GM21529 (cell line): ENCODE measurements at regions not wholly inside any gene's neighbourhood (a gene's known extent, or its start where the extent isn't known, plus 50 kb on each side); places are given as distances from the start of the nearest gene placed in this dataset.
"Not testable (repeated sequence)": the region's sequence is repeated elsewhere in the genome, so short reads cannot be mapped to it uniquely, and the experiment has no call there.

ENCODE experiments used
- ATAC-seq: cut with Tn5 transposase; IDR thresholded peaks from one replicate; pipeline ENCODE4 v1.9.1; 2021; ENCODE audit not compliant: unreplicated experiment

GRCh38 chr4:180966312-180966711, 1276.9 kb upstream of the TENM3 start:
- no peak for ATAC-seq

DNA sequence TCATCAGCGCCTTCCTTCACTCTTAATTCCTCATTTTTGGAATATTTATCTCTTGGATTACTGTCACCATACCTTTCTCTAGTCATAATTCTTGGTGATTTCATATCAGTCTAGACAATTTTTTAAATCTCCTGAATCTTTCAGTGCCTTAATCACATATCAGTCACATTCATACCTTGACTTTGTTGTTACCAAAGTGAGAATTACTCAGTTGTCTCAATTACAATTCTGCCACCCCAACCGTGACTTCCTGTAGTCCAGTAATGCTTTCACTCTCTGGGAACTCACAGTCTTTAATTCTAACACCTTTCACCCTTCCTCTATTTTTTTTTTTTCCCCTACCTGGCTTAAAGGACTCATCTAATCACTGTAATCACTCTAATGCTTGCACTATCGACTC, 1275.3 kb upstream of the TENM3 start:
- ATAC-seq, result no peak

- no peak for ATAC-seq
Measured at GRCh38 chr4:180973894-180974293, 1269.3 kb upstream of the TENM3 start.

DNA sequence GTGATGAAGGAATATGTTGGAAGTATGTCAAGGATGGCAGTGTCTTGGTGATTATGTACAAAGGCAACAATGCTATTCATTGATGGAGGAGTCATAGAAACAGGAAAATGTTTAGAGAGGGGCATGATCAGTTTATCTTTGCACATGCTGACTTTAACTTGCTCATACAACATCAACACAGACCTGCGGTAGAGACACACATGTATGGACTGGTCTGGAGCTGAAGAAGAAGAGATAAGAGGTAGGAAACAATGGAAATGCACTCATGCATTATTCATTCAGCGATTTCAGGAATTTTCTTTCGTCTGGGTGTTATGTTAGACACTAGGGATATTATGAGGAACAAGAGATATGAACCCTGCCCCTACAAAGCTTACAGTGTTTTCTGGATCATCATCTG, 1252.3 kb upstream of the TENM3 start:
- ATAC-seq, result no peak

DNA sequence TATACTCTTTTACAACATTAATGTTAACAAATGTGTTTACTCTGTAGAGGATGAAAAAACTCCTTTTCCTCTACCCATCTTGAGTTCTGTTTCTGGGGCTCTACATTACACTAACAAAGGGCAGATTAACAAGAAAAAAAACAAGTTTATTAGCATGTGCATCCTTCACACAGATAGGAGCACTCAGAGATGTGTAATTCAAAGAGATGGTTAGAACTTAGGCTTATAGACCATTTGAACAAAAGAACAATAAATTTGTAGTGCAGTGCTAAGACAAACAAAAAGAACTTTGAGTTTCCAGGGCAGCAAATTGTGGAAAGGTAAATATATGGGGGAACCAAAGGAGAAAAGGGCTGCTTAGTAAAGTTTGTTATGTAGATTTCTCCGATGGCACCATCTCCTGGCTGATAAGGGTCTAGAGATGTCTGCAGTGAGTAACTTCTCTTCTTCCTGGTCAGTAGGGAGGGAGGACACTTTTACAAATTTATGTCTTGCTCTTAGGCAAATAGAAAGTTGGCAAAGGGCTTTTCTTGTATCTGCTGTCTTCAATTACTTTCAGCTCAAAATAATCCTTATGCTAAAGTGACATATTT, 1249.9 kb upstream of the TENM3 start:
- ATAC-seq, result no peak

DNA sequence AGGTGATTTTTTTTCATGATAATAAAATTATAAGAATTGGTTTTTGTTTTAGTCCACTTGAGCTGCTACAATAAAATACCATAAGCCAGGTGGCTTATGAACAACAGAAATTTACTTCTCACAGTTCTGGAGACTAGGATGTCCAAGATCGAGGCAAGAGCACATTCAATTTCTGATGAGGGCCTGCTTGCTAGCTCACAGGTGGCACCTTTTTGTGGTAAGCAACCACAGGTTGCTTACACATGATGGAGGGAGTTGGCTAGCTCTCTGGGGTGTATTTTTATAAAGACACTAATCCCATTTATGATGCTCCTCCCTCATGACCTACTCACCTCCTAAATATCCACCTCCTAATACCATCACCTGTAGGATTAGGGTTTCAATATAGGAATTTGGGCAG, 1248.5 kb upstream of the TENM3 start:
- ATAC-seq, result no peak

- no peak for ATAC-seq
Measured at GRCh38 chr4:180999217-180999616, 1244.0 kb upstream of the TENM3 start.

GRCh38 chr4:181004056-181004455, 1239.1 kb upstream of the TENM3 start:
- ATAC-seq, result no peak

- ATAC-seq, result no peak
Measured at GRCh38 chr4:181006499-181007260, 1236.5 kb upstream of the TENM3 start.

DNA sequence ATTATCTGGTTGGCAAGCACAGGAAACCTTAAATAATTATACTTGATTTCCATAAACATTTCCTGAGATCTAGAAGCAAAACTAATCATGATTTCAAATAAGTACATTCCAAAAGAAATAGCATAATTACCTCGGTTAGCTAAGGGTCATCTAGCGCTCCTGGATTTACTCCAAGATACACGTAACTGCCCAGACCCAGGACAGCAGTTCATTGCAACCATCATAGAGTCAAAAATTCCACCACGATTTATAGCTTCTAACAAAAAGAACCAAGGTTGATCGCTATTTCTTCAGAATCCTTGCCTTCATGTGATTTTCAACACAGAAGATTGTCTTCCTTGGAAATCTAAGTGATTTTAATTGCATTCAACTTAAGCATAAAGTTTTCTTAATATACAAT, 1235.5 kb upstream of the TENM3 start:
- ATAC-seq, result no peak

DNA sequence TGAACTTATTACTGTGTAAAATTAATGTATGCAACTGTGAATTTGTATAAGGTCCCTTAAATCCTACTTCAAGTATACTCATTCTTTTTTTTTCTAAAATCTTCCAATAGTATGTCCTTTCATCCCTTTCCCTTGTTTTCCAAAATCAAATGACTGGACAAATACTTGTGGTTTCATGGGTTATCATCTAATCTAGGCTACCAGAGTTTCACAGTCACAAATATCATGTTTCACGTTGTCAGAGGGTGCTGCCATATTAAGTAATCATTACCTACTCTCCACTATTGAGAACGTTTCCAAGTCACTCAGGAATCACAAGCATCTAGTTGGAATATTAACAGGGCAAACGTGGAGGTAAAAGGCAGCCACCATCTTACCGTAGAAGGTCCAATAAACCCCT, 1235.0 kb upstream of the TENM3 start:
- no peak for ATAC-seq

- no peak for ATAC-seq
Measured at GRCh38 chr4:181013162-181013561, 1230.0 kb upstream of the TENM3 start.

GRCh38 chr4:181017038-181017437, 1226.2 kb upstream of the TENM3 start:
- no peak for ATAC-seq

DNA sequence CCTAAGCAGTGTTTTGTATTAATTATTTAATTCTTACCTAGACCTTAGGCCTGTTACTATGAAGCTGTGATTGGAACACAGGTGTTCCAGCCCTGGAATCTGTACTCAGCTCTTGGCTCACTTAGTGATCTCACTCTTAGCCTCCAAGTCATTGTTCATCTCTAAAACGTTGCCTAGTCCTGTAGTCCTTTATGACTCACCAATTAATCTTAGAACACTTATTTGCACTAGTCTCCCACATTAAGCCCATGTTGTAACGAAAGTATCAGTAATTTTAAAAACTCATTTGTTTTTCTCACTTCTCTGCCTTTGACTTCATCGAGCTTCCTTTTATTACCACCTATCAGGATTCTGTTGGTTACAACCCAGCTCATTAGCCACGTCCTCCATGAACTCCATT, 1224.7 kb upstream of the TENM3 start:
- no peak for ATAC-seq

- no peak for ATAC-seq
Measured at GRCh38 chr4:181018913-181019312, 1224.3 kb upstream of the TENM3 start.

GRCh38 chr4:181020456-181020855, 1222.7 kb upstream of the TENM3 start:
- ATAC-seq, result no peak

- ATAC-seq, result no peak
Measured at GRCh38 chr4:181021213-181021612, 1222.0 kb upstream of the TENM3 start.

- ATAC-seq, result not testable (repeated sequence)
Measured at GRCh38 chr4:181030135-181030921, 1212.9 kb upstream of the TENM3 start.

- no peak for ATAC-seq
Measured at GRCh38 chr4:181030961-181031360, 1212.2 kb upstream of the TENM3 start.

GRCh38 chr4:181043486-181043885, 1199.7 kb upstream of the TENM3 start:
- no peak for ATAC-seq

- ATAC-seq, result no peak
Measured at GRCh38 chr4:181046809-181047208, 1196.4 kb upstream of the TENM3 start.

DNA sequence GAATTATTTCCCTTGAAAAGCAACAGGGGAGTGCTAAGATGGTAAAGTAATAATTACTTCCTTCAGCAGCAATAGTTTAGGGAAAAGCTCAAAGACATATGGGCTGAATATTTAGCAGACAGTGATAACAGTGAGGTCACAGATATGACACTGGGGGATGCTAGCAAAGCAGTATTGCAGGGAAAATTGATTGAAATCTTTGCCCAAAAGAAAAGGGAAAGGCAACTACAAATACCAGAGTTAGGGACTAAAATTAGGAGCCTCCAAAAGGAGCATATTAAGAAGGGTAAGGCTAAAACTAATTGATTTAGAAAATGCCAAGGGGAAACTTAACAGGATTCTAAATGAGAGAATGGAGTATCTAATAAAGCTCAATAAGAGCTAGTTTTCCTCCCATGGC, 1191.3 kb upstream of the TENM3 start:
- no peak for ATAC-seq
